HG03108 (cell line): ENCODE measurements at regions not wholly inside any gene's neighbourhood (a gene's known extent, or its start where the extent isn't known, plus 50 kb on each side); places are given as distances from the start of the nearest gene placed in this dataset.
"Not testable (repeated sequence)": the region's sequence is repeated elsewhere in the genome, so short reads cannot be mapped to it uniquely, and the experiment has no call there.

Experiments
- ATAC-seq: cut with Tn5 transposase; IDR thresholded peaks from one replicate; pipeline ENCODE4 v1.9.1; 2021; ENCODE audit warnings: moderate library complexity; ENCODE audit not compliant: unreplicated experiment

DNA sequence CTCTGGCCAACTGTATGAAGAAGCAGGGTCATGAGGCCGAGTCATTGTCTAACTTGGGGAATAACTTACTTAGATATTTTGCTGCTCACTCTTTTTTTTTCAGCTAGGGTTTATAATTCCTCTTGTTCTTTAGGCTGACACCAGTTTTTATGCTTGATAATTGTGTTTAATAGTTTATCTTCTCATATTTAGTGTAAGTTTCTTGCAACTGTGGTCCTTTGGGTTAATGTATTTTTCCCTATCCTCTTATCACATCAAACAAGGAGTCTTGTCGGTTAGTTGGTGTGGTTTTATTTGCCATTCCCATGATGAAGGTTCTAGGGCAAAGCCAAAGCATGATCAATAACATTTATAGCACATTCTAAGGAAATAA, 204.6 kb downstream of the NUFIP1 start:
- ATAC-seq, result no peak

DNA sequence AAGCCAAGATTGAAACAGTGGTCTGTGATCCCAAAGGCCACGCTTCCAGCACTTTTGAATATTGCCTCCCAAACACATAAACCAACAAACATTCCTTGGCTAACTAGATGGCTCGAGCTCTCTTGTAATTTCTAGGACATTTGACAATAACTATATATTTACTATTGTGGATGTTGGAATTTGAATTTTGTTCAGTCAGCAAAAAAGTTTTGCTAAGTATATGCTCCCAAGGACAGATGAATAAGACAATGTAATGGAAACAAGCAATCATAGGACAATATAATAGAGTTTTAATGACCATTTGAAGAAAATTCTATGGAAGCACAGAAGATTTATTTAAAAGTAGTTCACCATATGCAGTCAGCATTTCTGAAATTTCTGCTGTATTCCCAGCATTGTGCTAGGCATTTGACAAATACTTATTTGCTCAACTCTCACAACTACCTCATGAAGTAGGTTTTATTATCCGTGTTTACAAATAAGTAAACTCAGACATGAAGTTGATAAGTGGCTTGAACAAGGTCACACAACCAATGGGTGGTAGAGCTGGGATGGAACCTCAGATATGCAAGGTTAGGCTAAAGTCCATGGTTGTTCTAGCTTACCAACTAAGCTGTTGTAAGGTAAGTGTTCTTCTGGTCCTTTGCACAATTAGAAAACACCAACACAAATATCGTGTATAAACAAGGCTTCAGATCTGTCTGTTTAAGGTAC, 205.1 kb downstream of the NUFIP1 start:
- no peak for ATAC-seq

DNA sequence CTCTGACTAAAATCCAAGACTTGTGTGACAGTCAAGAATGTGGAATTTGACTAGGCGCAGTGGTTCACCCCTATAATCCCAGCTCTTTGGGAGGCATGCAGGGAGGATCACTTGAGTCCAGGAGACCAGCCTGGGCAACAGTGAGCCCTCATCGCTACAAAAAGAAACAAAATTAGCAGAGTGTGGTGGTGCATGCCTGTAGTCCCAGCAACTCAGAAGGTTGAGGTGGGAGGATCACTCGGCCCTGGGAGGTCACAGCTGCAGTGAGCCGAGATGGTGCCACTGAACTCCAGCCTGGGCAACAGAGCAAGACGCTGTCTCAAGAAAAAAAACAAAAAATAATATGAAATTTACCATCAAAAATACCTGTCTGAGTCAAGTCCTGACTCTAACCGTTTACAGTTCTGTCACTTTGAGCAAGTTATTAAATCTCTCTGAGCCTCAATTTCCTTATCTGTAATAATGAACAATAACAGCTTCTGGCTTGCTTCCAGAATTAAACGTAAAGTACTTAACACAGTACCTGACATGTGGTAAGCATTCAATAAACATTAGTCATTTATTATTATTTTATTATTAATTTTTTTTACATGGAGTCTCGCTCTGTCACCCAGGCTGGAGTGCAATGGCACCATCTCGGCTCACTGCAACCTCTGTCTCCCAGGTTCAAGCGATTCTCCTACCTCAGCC, 204.6 kb upstream of the TSC22D1 start:
- ATAC-seq, result no peak

DNA sequence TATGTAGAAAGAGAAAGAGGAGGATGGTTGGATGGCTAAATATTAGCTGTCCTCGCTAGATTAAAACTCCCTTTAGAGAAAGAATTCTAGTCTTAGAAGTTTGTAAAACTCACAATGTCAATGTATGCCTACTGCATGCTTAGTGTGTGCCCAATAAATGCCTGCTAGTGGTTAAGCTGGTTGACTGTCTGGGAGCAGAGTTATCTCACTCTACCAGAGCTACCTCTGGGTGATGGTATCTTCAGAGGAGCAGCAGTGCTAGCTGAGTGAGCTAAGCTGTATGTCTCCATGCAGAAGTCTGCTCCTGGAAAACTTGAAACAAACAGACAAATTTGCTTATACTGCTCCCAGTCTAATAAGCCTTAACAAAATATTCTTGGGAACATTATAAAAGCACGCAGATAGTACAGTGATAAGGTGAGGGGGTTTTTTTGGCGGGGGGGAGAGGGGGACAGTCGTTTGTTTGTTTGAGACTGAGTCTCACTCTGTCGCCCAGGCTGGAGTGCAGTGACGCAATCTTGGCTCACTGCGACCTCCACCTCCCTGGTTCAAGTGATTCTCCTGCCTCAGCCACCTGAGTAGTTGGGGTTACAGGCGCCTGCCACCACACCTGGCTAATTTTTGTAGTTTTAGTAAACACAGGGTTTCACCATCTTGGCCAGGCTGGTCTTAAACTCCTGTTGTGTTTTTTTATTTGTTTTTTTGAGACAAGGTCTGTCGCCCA, 202.8 kb upstream of the TSC22D1 start:
- no peak for ATAC-seq

DNA sequence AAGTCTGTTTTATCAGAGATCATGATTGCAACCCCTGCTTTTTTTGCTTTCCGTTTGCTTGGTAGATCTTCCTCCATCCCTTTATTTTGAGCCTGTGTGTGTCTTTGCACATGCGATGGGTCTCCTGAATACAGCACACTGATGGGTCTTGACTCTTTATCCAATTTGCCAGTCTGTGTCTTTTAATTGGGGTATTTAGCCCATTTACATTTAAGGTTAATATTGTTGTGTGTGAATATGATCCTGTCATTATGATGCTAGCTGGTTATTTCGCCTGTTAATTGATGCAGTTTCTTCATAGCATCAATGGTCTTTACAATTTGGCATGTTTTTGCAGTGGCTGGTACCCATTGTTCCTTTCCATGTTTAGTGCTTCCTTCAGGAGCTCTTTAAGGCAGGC, 199.2 kb upstream of the TSC22D1 start:
- not testable (repeated sequence) for ATAC-seq

DNA sequence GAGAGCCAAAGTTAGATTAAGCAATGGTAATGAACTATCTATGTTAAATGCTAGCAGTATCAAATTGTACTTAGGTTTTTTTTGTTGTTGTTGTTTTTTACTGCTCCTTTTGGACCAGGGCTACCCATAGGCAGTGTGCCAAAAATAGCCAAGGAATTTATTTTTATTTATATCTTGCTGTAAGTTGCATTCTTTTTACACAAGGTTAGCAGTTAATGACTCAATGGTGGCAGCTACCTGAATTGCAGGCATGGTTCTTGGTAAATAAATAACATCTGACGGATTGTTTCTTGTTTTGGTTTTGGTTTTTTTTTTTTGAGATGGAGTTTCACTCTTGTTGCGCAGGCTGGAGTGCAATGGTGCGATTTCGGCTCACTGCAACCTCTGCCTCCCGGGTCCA, 194.8 kb upstream of the TSC22D1 start:
- ATAC-seq, result no peak

DNA sequence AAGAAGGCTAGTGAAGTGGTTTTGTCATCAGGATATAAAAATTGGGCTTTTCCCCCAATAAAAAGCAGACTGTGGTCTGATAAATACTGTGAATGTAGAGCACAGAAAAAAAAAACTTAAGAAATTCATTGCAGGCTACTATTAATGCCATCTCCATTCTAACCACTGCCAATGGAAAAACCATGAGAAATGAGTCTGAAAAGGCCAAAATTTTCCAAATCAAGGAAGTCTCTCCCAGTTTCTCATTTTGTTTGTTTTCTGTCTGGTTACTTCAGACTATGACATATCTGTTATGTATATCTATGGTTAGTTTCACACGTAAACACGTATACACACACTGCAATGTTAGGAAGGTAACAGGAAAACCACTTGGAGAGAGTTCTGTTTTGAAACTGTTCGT, 193.6 kb upstream of the TSC22D1 start:
- ATAC-seq, result no peak

DNA sequence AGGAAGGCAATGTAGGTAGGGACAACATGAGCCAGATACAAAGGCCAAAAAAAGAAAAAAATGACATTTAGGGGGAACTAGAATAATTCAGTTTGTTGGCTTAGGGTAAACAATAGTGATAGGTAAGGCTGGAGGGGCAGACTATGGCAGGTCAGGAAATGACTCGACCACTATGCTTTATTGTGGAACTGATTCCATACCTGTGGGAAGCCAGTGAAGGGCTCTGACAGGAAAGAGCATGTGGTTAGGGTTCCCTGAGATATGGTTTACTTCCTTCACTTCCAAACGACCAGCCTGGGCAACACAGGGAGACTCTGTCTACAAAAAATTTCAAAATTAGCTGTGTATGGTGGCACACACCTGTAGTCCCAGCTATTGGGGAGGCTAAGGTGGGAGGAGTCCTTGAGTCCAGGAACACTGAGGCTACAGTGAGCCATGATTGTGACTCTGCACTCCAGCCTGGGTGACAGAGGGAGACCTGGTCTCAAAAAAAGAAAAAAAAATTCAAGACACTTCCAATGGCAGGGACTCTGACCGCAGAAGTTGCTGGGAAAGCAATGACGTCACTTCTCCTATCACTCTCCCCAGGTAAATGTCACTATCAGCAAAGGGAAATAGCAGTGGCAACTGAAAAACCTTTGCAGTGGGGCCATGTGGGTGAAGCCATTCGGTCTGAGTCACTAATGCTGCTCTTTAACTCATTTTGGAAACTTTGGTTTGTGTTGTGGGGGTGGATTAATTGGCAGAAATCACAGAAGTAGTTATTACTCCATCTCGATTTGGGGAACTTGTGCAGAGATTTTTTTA, 192.8 kb upstream of the TSC22D1 start:
- ATAC-seq, result no peak

DNA sequence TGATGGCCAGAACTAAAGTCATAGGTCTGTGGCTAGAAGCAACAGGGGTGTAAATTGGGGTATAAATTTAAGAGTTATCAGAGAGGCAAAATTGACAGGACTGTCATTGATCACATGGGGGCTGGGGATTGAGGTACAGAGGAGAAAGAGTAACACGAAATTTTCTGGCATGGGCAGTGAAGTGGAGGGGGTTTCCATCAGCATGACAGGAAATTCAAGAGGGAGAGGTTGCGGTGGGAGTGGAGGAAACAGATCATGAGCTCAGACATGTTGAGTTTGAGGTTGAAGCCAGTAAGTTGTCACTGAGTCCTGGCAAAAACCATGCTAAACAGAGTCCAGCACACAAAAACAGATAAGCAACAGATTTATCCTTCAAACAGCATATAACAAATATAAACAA, 192.1 kb upstream of the TSC22D1 start:
- ATAC-seq, result no peak

DNA sequence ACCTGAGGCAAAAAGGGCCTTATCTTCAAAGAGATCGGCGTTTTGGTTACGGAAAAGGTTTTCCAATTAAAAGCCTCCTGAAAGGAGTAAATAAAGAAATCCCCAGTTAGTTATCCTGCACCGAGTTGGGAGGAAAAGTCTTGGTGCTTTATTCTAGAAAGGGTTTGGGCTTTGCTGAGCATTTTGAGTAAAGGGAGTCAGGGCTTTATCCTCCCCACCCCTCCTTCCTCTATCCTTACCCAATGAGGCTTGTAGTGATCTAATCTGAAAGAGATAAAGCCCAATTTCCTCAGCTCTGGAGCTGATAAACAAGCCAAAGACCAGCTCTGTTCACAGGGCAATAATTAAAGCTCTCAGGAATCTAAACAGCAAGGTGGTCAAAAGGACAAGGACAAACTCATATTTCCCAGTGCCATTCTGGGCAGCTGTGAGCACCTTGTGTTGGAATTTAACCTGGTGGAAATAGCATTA, 188.9 kb upstream of the TSC22D1 start:
- no peak for ATAC-seq

DNA sequence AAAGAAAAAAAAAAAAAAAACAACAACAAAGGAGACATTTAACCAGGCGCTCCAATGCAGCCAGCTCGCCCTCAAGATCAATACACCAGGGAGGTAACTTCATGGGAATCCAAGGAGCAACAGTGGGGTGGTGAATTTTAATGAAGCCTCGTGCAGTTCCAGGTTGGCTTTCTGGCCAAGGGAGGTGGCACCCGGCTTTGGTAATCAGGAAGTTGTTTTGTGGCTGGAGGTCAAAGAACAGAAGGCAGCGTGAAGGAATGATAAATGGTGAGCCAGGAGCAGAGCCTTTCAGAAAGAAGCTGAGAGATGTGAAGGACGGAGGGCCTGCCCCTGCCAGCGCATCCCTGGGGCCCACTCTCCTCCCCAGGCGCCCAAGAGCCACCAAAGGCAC, 188.2 kb upstream of the TSC22D1 start:
- ATAC-seq, result no peak

DNA sequence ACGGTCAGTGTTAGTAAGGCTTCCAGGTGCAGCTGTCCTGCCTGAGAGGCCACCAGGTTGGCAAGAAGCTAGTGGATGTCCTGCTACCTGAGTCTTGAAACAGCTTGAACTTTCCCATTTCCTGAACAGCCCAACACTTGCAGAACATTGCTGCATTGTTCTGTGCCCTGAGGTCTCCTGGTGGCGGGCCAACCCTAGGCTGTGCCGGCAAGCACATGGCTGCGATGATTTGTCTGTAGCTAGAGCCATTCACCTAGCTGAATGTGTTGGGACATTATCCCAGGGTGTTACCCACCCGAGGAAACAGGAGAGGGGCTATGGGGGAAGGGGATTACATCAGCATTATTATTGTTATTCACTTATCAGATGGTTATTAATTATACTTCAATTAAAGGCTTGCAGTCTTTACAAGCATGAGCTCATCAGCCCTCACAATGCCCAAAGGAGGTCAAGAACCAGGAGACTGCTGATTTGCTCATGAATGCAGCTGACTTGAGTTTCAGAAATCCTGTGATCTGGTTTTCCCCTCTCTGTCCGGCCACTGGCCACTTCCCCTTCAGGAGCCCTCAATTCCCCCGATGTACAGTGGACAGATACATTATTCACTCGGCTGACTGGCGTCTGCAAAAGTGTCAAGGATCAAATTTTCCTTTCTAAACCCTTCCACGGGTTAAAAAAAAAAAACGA, 187.6 kb upstream of the TSC22D1 start:
- ATAC-seq, result no peak

DNA sequence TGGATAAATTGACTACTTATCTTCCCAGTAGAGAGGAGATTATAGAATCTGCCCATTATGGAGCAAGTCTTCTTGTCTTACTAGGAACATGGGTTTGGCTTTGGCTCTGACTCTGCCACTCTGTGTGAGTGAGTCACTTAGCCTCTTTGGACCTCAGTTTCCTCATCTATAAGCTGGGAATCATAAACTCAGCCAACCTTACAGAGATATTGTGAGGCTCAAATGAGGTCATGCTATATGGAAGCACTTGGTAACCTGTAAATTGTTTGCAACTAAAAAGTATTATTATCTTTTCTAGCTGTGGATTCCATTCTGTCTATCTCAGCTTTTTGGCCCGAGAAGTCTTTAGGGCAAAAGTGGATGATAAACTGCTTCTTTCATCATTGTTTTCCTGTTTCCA, 186.8 kb upstream of the TSC22D1 start:
- ATAC-seq, result no peak

DNA sequence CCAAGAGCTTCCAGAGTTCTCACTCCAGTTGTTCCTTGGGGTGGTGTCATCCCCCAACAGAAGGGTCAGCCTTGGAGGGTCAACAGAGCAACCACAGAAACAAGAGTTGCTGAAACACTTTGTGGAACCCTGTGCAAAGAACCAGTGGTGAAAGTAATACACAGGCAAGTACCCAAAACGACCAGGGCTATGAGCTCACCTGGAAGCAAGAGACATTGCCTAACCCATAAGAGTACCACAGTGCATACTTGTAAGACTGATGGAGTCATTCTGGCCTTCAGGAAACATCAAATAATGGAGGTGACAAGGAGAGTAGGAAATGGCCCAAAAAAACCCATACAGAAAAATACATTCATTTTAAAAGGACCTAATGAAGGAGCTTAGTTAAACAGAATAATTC, 184.3 kb upstream of the TSC22D1 start:
- no peak for ATAC-seq

DNA sequence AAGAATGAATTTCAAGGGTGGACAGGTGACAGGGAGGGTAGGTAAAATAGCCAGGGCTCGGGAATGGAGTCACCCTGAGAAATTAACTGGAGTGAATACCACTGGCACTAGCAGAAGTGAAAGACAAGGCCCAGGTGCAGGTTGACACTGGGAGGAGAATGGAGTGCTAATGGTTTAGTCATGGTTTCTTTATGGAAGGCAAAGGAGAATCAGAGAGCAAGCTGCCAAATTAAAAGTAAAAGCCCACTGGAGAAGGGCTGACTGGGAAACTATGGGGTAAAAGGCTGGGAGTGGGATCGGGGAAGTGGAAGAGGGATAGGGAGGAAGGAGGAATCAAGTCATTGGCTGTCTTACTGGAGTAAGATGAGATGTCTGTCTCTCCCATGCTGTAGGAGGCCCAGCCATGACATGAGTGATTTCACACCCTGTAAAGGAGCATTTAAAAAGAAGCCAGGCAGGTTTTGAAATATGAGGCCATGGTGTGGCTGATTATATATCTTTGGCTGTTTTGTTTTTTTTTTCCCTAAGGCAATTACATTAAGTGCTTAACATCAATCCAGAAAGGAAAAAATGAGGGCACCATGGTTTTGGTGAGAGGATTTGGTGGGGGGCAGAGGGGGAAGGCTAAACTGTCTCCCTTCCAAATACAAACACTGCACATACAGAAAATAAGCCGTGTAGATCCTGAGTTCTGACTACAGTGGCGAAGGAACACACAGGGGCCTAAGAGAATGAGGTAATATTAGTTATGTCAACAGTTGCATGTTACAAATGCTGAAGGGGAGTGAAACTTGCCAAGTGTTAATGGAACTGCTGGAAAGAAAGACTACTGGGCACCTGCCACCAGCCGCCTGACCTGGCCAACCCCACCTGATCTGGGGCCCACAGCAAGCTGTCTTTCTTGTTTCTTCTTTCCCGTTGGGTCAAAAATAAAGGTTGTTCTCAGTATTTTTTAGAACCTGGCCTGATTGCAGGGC, 183.5 kb upstream of the TSC22D1 start:
- ATAC-seq, result no peak

DNA sequence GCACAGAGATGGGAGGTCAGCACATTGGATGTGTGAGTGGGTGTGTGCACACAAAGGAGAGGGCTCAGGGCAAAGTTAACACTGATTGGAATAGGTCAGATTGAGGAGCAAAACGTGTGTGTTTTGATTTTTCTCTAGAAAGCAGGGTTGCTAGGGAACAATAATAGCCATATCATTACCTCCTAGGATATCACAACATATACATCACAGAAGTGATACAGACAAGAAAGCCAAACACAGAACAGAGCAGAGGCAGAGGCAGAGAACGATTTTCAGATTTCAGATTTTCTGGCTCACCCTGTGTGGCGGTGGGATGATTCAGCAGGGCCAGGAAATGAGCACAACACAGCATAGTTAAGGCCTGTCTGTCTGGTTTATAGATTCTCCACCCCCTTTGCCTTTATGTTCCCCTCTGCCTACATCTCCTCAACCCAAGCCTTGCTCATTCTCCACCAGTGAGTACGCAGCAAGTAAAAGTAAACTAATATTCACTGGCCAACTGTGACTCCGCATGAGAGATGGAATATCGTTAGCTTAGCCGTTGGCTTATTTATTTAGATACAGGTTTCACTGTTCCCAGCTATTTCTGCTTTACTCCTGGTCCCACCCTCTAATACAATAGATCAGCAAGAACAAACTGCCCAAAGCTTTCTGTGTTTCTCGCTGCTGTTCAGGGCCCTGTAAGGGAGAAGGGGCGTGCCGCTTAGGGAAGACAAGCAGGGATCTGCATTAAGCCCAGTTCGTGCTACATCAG, 182.7 kb upstream of the TSC22D1 start:
- no peak for ATAC-seq

DNA sequence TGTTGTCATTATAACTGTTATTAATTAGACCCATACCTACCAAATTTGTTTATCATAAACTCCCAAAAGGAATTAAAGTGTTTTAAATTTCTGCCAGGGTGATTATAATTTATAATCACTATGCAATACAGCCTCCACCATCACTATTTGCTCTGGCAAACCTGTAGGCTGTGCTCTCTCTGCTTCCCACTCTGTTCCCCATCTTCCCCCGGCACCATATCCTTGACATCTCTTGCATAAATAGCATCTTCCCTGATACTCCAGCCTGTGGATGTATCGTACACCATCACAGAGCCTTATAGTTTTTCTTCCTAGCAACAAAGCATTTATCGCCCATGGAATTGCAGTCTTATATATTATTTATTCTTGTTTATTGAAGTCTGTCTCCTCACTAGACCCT, 181.5 kb upstream of the TSC22D1 start:
- no peak for ATAC-seq

DNA sequence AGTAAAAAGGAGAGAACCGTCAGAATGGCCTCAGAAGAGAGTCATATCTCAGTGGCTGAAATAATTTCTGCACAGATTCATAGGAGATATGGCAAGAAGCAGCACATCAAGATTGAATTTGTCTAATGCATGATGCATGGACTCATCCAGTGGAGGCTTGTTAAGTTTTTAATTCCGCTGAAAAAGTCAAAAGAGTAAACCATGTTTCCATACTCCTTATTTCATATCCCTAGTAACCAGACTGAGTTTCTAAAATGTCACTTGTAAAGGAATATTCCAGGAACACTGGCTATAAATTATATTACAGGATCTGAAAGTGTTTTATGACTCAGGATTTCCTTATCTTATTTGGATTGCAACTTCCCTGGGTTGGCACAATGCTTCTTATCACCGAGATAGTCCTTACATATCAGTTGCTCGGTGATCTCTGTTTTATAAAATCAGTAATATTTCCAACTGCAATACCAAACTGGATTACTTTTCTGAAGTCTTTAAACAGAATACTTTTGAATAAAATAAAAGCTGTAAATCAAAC, 180.2 kb upstream of the TSC22D1 start:
- no peak for ATAC-seq

DNA sequence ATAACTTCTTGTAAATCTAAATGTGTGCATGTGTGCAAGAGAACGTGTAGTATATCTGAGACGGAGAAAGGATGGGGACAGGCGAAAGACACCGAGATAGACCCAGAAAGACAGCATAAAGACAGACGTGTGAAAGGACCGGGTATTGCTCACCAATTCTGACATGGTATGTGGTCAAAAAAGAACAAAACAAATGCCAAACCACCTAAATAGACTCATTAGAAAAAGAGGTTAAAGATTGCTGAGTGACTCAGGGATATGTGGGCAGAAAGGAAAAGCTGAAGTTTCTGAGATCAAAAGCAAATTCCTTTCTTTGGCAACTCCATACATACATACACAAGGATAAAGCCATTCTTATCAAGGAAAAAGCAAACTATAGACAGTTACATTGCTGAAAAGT, 179.7 kb upstream of the TSC22D1 start:
- no peak for ATAC-seq
